Testis (tissue), 2 donors: ENCODE measurements at regions not wholly inside any gene's neighbourhood (a gene's known extent, or its start where the extent isn't known, plus 50 kb on each side); places are given as distances from the start of the nearest gene placed in this dataset.

Experiments used
- POLR2A ChIP-seq: fragments of 450-650 bp; IDR thresholded peaks from one replicate; pipeline ENCODE4 v1.6.1; 2017; ENCODE audit warnings: antibody characterized with exemption, mild to moderate bottlenecking, moderate library complexity
- TF ChIP-seq, protein P1 (sequence below), 3 experiments: fragments of 450-650 bp in 2 of 3; fragments of 200-600 bp in 1 of 3; sonication (generic) in 1 of 3; IDR thresholded peaks; one replicate each; pipeline ENCODE4 v1.5.1; 2016 to 2019; ENCODE audit warnings: antibody characterized with exemption in 3 of 3, mild to moderate bottlenecking in 2 of 3, moderate library complexity in 1 of 3

DNA sequence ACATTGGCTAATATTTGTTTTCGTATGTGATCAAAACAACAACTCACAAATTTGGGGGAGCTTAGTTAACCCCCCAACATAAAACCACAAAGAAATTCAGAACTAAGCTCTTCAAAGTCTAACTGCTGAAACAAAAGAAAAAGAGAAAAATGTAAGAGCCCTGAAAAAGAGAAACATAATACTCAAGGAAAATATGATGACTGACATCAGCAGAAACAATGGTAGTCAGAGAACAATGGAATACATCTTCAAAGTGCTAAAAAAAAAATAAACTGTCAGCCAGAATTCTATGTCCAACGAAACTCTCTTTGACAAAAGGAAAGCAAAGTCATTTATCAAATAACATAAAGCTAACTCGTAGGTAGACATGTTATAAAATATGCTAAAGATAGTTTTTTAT is 566.3 kb upstream of the GRAMD2B start:
- TF ChIP-seq, protein P1, sequence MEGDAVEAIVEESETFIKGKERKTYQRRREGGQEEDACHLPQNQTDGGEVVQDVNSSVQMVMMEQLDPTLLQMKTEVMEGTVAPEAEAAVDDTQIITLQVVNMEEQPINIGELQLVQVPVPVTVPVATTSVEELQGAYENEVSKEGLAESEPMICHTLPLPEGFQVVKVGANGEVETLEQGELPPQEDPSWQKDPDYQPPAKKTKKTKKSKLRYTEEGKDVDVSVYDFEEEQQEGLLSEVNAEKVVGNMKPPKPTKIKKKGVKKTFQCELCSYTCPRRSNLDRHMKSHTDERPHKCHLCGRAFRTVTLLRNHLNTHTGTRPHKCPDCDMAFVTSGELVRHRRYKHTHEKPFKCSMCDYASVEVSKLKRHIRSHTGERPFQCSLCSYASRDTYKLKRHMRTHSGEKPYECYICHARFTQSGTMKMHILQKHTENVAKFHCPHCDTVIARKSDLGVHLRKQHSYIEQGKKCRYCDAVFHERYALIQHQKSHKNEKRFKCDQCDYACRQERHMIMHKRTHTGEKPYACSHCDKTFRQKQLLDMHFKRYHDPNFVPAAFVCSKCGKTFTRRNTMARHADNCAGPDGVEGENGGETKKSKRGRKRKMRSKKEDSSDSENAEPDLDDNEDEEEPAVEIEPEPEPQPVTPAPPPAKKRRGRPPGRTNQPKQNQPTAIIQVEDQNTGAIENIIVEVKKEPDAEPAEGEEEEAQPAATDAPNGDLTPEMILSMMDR (IDR thresholded peaks at IDR 0.05), result no peak
- TF ChIP-seq POLR2A, result no peak
